ENCODE measurements at regions not wholly inside any gene's neighbourhood (a gene's known extent, or its start where the extent isn't known, plus 50 kb on each side); places are given as distances from the start of the nearest gene placed in this dataset.

DNA sequence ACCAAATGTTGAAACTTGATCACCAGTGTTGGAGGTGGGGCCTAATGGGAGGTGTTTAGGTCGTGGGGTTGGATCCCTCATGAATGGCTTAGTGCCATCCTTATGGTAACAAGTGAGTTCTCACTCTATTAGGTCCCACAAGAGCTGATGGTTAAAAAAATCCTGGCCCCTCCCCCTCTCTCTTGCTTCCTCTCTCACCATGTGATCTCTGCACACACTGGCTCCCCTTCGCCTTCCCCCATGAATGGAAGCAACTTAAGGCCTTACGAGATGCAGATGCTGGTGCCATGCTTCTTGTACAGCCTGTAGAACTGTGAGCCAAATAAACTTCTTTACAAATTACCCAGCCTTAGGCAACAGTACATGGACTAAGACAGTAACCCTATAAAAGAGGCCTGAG lies 62.7 kb downstream of the PPP1R3C start:
- TF ChIP-seq, protein P1, sequence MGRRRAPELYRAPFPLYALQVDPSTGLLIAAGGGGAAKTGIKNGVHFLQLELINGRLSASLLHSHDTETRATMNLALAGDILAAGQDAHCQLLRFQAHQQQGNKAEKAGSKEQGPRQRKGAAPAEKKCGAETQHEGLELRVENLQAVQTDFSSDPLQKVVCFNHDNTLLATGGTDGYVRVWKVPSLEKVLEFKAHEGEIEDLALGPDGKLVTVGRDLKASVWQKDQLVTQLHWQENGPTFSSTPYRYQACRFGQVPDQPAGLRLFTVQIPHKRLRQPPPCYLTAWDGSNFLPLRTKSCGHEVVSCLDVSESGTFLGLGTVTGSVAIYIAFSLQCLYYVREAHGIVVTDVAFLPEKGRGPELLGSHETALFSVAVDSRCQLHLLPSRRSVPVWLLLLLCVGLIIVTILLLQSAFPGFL (CRISPR knock-in tag; IDR thresholded peaks at IDR 0.05; ENCODE audit: borderline replicate concordance) = no peak
- TF ChIP-seq, protein P2, sequence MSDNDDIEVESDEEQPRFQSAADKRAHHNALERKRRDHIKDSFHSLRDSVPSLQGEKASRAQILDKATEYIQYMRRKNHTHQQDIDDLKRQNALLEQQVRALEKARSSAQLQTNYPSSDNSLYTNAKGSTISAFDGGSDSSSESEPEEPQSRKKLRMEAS (CRISPR knock-in tag; IDR thresholded peaks at IDR 0.05) = no peak
- TF ChIP-seq, protein P3, sequence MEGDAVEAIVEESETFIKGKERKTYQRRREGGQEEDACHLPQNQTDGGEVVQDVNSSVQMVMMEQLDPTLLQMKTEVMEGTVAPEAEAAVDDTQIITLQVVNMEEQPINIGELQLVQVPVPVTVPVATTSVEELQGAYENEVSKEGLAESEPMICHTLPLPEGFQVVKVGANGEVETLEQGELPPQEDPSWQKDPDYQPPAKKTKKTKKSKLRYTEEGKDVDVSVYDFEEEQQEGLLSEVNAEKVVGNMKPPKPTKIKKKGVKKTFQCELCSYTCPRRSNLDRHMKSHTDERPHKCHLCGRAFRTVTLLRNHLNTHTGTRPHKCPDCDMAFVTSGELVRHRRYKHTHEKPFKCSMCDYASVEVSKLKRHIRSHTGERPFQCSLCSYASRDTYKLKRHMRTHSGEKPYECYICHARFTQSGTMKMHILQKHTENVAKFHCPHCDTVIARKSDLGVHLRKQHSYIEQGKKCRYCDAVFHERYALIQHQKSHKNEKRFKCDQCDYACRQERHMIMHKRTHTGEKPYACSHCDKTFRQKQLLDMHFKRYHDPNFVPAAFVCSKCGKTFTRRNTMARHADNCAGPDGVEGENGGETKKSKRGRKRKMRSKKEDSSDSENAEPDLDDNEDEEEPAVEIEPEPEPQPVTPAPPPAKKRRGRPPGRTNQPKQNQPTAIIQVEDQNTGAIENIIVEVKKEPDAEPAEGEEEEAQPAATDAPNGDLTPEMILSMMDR (IDR thresholded peaks at IDR 0.05) = no peak
- TF ChIP-seq ZNF232 (CRISPR knock-in tag; IDR thresholded peaks at IDR 0.05) = no peak
- no peak for TF ChIP-seq NFYB (CRISPR knock-in tag; conservative IDR thresholded peaks at IDR 0.05; ENCODE audit: low read depth)
- TF ChIP-seq, protein P4, sequence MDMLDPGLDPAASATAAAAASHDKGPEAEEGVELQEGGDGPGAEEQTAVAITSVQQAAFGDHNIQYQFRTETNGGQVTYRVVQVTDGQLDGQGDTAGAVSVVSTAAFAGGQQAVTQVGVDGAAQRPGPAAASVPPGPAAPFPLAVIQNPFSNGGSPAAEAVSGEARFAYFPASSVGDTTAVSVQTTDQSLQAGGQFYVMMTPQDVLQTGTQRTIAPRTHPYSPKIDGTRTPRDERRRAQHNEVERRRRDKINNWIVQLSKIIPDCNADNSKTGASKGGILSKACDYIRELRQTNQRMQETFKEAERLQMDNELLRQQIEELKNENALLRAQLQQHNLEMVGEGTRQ (CRISPR knock-in tag; IDR thresholded peaks at IDR 0.05) = no peak
- TF ChIP-seq ATF1 (CRISPR knock-in tag; IDR thresholded peaks at IDR 0.05) = no peak
- TF ChIP-seq ZBTB21 (CRISPR knock-in tag; IDR thresholded peaks at IDR 0.05; ENCODE audit: borderline replicate concordance) = no peak
- TF ChIP-seq, protein P5, sequence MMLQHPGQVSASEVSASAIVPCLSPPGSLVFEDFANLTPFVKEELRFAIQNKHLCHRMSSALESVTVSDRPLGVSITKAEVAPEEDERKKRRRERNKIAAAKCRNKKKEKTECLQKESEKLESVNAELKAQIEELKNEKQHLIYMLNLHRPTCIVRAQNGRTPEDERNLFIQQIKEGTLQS (CRISPR knock-in tag; conservative IDR thresholded peaks at IDR 0.05) = no peak
- TF ChIP-seq NFATC4 (CRISPR knock-in tag; IDR thresholded peaks at IDR 0.05) = no peak
- TF ChIP-seq NFE2L1 (CRISPR knock-in tag; IDR thresholded peaks at IDR 0.05) = no peak
- no peak for TF ChIP-seq ZNF416 (CRISPR knock-in tag; IDR thresholded peaks at IDR 0.05)

All from WTC11 (cell line).